ENCODE measurements at regions not wholly inside any gene's neighbourhood (a gene's known extent, or its start where the extent isn't known, plus 50 kb on each side); places are given as distances from the start of the nearest gene placed in this dataset.
"Not testable (repeated sequence)": the region's sequence is repeated elsewhere in the genome, so short reads cannot be mapped to it uniquely, and the experiment has no call there.

DNA sequence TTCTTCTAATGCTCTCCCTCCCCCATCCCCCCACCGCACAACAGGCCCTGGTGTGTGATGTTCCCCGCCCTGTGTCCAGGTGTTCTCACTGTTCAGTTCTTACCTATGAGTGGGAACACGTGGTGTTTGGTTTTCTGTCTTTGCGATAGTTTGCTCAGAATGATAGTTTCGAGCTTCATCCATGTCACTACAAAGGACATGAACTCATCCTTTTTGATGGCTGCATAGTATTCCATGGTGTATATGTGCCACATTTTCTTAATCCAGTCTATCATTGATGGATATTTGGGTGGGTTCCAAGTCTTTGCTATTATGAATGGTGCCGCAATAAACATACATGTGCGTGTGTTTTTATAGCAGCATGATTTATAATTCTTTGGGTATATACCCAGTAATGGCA lies 1005.5 kb upstream of the CDH10 start:
- FAIRE-seq; H3K79me2 ChIP-seq (ENCODE audit: control insufficient read depth in 1 of 2, insufficient read depth in 2 of 2, low read length in 2 of 2); H4K91ac ChIP-seq (replicated peaks; ENCODE audit: insufficient read length, low read length); CTCF ChIA-PET (ENCODE audit: partially characterized antibody); H3K4me1 ChIP-seq (replicated peaks in 1 of 4; ENCODE audit: control insufficient read depth in 3 of 4, insufficient read depth in 4 of 4, low read length in 3 of 4); H3K36me3 ChIP-seq (ENCODE audit: control insufficient read depth in 2 of 4, insufficient read depth in 4 of 4, low read length in 3 of 4); DNase-seq (ENCODE audit: low read depth in 1 of 2, low spot score in 2 of 2); H3K23ac ChIP-seq (ENCODE audit: insufficient read length); H3K4ac ChIP-seq (replicated peaks; ENCODE audit: insufficient read length, low read depth, low read length); H3K27ac ChIP-seq (ENCODE audit: low read depth, low read length); H4K8ac ChIP-seq (ENCODE audit: extremely low read depth, insufficient read depth, low read length); H3K56ac ChIP-seq (replicated peaks; ENCODE audit: insufficient read length, low read depth, low read length); H3K9me3 ChIP-seq (ENCODE audit: insufficient read depth in 2 of 2, low read depth in 1 of 2, low read length in 1 of 2); H3K4me2 ChIP-seq (ENCODE audit: insufficient read depth in 1 of 2, low read depth in 2 of 2, low read length in 2 of 2); H2BK5ac ChIP-seq (ENCODE audit: low read depth, low read length); H3K23me2 ChIP-seq (ENCODE audit: low read depth, low read length); H2BK120ac ChIP-seq (replicated peaks; ENCODE audit: low read depth, low read length); H2BK20ac ChIP-seq (ENCODE audit: low read length); H2BK15ac ChIP-seq (ENCODE audit: low read length); H2BK12ac ChIP-seq (ENCODE audit: low read depth, low read length); H2AK5ac ChIP-seq (ENCODE audit: low read depth, low read length); H3K79me1 ChIP-seq (ENCODE audit: low read depth, low read length); H3K9ac ChIP-seq (replicated peaks in 1 of 4; ENCODE audit: extremely low read depth in 1 of 4, low read depth in 3 of 4, low read length in 3 of 4); POLR2A ChIA-PET (ENCODE audit: partially characterized antibody); H3K27me3 ChIP-seq (replicated peaks in 1 of 4; ENCODE audit: control insufficient read depth in 3 of 4, extremely low read depth in 1 of 4, insufficient read depth in 3 of 4, low read length in 3 of 4); H4K20me1 ChIP-seq (replicated peaks in 1 of 2; ENCODE audit: control insufficient read depth in 1 of 2, insufficient read depth in 2 of 2, low read length in 2 of 2); H3K4me3 ChIP-seq (ENCODE audit: extremely low read depth in 1 of 4, insufficient read depth in 2 of 4, low read depth in 3 of 4, low read length in 4 of 4); H3K14ac ChIP-seq (ENCODE audit: insufficient read length); H2AFZ ChIP-seq (ENCODE audit: low read length); H3K18ac ChIP-seq (ENCODE audit: extremely low read depth, low read length); H4K5ac ChIP-seq (ENCODE audit: insufficient read length, low read depth, low read length): not testable (repeated sequence)
- WGBS, 2 experiments (ENCODE audit: extremely low coverage in 1 of 2, insufficient coverage in 1 of 2, insufficient read length in 1 of 2, insufficient replicate concordance in 2 of 2, low coverage in 1 of 2, low lambda C conversion rate in 2 of 2, missing lambda C conversion rate in 1 of 2), result 90% methylated on average over 7 of the region's 7 CpGs; no CpG with 5 or more reads in 1 of the 2 experiments

All from H1 (cell line).